PC-3 (cell line): ENCODE measurements at regions not wholly inside any gene's neighbourhood (a gene's known extent, or its start where the extent isn't known, plus 50 kb on each side); places are given as distances from the start of the nearest gene placed in this dataset.

Source experiments
- ATAC-seq: fragments of 200-7000 bp; cut with Tn5 transposase; 2 replicates; pipeline ENCODE4 v1.9.1; 2020; ENCODE audit warnings: mild to moderate bottlenecking, moderate library complexity
- BruUV-seq: library from RNA; stranded (reverse); fragments of 400-500 nt; replicated peaks from 2 replicates; lab custom pipeline; 2021; lab: Mats Ljungman, UMichigan
- CTCF ChIA-PET: fragments of 300-600 bp; sonication (Branson Sonifier 250); formaldehyde crosslinking; loops from one replicate; lab custom pipeline; 2022; ENCODE audit warnings: antibody characterized with exemption; lab: Charles Lee
- POLR2A ChIA-PET: fragments of 300-600 bp; sonication (Branson Sonifier 250); formaldehyde crosslinking; loops from one replicate; lab custom pipeline; 2022; ENCODE audit warnings: antibody characterized with exemption; ENCODE audit not compliant: unreplicated experiment; lab: Charles Lee
- DNase-seq: peaks from one replicate; pipeline ENCODE4 v3.0.0-alpha.2; 2015
- H2AFZ ChIP-seq: fragments of 300-600 bp; sonication (generic); 2 replicates; pipeline ENCODE4 v1.6.0; 2016; ENCODE audit warnings: antibody characterized with exemption, low read length
- H3F3A ChIP-seq: fragments of 300-600 bp; sonication (generic); one replicate; pipeline ENCODE4 v1.6.0; 2017; ENCODE audit warnings: antibody characterized with exemption, low read length, control low read depth, mild to moderate bottlenecking; ENCODE audit not compliant: unreplicated experiment
- H3K27ac ChIP-seq: fragments of 300-600 bp; sonication (generic); 2 replicates; pipeline ENCODE4 v1.5.1; 2016; ENCODE audit warnings: mild to moderate bottlenecking, low read length
- H3K27me3 ChIP-seq: fragments of 300-600 bp; sonication (generic); 2 replicates; pipeline ENCODE4 v1.6.1; 2016; ENCODE audit warnings: low read length, mixed read lengths
- H3K36me3 ChIP-seq: fragments of 300-600 bp; sonication (generic); 2 replicates; pipeline ENCODE4 v1.6.1; 2016; ENCODE audit warnings: low read depth, mixed run types, low read length, mixed read lengths
- H3K4me1 ChIP-seq: fragments of 300-600 bp; sonication (generic); 2 replicates; pipeline ENCODE4 v1.5.1; 2016; ENCODE audit warnings: low read length; ENCODE audit not compliant: insufficient read depth
- H3K4me2 ChIP-seq: fragments of 300-600 bp; sonication (generic); 2 replicates; pipeline ENCODE4 v1.6.0; 2016; ENCODE audit warnings: low read length
- H3K4me3 ChIP-seq: fragments of 300-600 bp; sonication (generic); 2 replicates; pipeline ENCODE4 v1.5.1; 2016; ENCODE audit warnings: mild to moderate bottlenecking, low read length, mixed read lengths
- H3K79me2 ChIP-seq: fragments of 300-600 bp; sonication (generic); 2 replicates; pipeline ENCODE4 v1.6.1; 2017; ENCODE audit warnings: low read length, mixed read lengths
- H3K9ac ChIP-seq: fragments of 300-600 bp; sonication (generic); 2 replicates; pipeline ENCODE4 v1.6.0; 2016; ENCODE audit warnings: mild to moderate bottlenecking, low read length
- H3K9me2 ChIP-seq: fragments of 300-600 bp; sonication (generic); replicated peaks from 2 replicates; pipeline ENCODE4 v1.6.1; 2016; ENCODE audit warnings: mixed run types, low read length, mixed read lengths
- H3K9me3 ChIP-seq: fragments of 300-600 bp; sonication (generic); 2 replicates; pipeline ENCODE4 v1.6.1; 2016; ENCODE audit warnings: low read length, mixed read lengths
- H4K20me1 ChIP-seq: fragments of 300-600 bp; sonication (generic); 2 replicates; pipeline ENCODE4 v1.6.1; 2016; ENCODE audit warnings: low read length, mixed read lengths
- EZH2 ChIP-seq: fragments of 300-600 bp; sonication (generic); IDR thresholded peaks from one replicate; pipeline ENCODE4 v1.6.1; 2017; ENCODE audit warnings: antibody characterized with exemption, mild to moderate bottlenecking, low read length; ENCODE audit not compliant: unreplicated experiment
- EZH2phosphoT487 ChIP-seq: fragments of 300-600 bp; sonication (generic); IDR thresholded peaks from 2 replicates; pipeline ENCODE4 v1.6.1; 2018; ENCODE audit warnings: mild to moderate bottlenecking, antibody characterized with exemption, low read length, borderline replicate concordance
- intact Hi-C: fragments of 100-400 bp; cut with micrococcal nuclease; formaldehyde crosslinking; loops from 2 replicates; pipeline ENCODE4 v1.9.0; 2023
- TF ChIP-seq, protein P1 (sequence below): fragments of 300-600 bp; sonication (generic); conservative IDR thresholded peaks from 2 replicates; pipeline ENCODE4 v1.5.1; 2017; ENCODE audit warnings: antibody characterized with exemption, low read depth, mild to moderate bottlenecking, low read length

GRCh38 chr19:23056516-23056915, 53.5 kb upstream of the ZNF728 start:
- intact Hi-C loops, result no loop called here
- Histone ChIP-seq H3K4me3 (no peak overlapping the region), H3K4me2 (no peak overlapping the region), H2AFZ (no peak overlapping the region), H3K9ac (no peak overlapping the region), H3K27me3 (no peaks in the 10 kb centered on the region), H3K79me2 (no peaks in the 10 kb centered on the region), H3K4me1 (no peaks in the 10 kb centered on the region), H3K9me2 (no peaks in the 10 kb centered on the region), H3F3A (no peaks in the 10 kb centered on the region), H3K27ac (no peak overlapping the region), H4K20me1 (no peaks in the 10 kb centered on the region), H3K36me3 (no peaks in the 10 kb centered on the region), H3K9me3 (peaks cover 4% of the 10 kb centered on the region; the same call in 1 of the 2 replicates)
- TF ChIP-seq, protein P1, sequence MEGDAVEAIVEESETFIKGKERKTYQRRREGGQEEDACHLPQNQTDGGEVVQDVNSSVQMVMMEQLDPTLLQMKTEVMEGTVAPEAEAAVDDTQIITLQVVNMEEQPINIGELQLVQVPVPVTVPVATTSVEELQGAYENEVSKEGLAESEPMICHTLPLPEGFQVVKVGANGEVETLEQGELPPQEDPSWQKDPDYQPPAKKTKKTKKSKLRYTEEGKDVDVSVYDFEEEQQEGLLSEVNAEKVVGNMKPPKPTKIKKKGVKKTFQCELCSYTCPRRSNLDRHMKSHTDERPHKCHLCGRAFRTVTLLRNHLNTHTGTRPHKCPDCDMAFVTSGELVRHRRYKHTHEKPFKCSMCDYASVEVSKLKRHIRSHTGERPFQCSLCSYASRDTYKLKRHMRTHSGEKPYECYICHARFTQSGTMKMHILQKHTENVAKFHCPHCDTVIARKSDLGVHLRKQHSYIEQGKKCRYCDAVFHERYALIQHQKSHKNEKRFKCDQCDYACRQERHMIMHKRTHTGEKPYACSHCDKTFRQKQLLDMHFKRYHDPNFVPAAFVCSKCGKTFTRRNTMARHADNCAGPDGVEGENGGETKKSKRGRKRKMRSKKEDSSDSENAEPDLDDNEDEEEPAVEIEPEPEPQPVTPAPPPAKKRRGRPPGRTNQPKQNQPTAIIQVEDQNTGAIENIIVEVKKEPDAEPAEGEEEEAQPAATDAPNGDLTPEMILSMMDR, result no peak
- TF ChIP-seq EZH2phosphoT487 (no peak), EZH2 (no peak)
- ATAC-seq (no peak), DNase-seq (no peak)
- CTCF ChIA-PET, result no interaction called here
- BruUV-seq, result no TSS peak
- POLR2A ChIA-PET, result no interaction called here

- no peaks in the 10 kb centered on the region for H3K9me2 ChIP-seq
- no TSS peak for BruUV-seq
- no peak for TF ChIP-seq EZH2
- TF ChIP-seq EZH2phosphoT487, result no peak
- TF ChIP-seq, protein P1, result no peak
Observed at GRCh38 chr19:23055946-23056345, 53.0 kb upstream of the ZNF728 start.

DNA sequence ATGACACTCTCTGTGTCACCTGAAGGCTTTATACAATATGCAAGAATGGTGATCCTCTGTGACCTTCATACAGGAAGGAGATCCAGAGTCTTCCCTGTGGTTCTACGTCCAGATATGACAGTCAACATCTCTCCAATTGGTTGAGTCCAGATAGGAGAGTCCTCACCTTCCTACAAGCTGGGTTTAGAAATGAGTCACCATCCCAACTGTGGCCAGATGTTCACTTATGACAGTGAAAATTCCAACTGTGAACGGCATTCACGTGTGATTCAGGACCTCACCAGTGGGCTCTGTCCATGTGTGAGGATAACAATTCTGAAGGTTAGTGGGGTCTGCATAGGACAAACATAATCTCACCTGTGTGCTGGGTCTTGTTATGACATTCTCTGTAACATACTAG, 52.5 kb upstream of the ZNF728 start:
- ChIA-PET POLR2A (no interaction called here), CTCF (no interaction called here)
- Histone ChIP-seq H3K9me2 (no peaks in the 10 kb centered on the region), H4K20me1 (no peaks in the 10 kb centered on the region), H3K4me2 (no peak overlapping the region), H3K9me3 (peaks cover 4% of the 10 kb centered on the region; the same call in 1 of the 2 replicates), H3F3A (no peaks in the 10 kb centered on the region), H3K27me3 (no peaks in the 10 kb centered on the region), H3K9ac (no peak overlapping the region), H2AFZ (no peak overlapping the region), H3K4me3 (no peak overlapping the region), H3K4me1 (no peaks in the 10 kb centered on the region), H3K27ac (no peak overlapping the region), H3K79me2 (no peaks in the 10 kb centered on the region), H3K36me3 (no peaks in the 10 kb centered on the region)
- no peak for TF ChIP-seq EZH2
- no peak for TF ChIP-seq EZH2phosphoT487
- TF ChIP-seq, protein P1, result no peak
- no TSS peak for BruUV-seq
- DNase-seq (no peak), ATAC-seq (no peak)
- intact Hi-C loops, result no loop called here

More at GRCh38 chr19:23055946-23056345, 53.0 kb upstream of the ZNF728 start:
- Histone ChIP-seq H3K27me3 (no peaks in the 10 kb centered on the region), H2AFZ (no peak overlapping the region), H3K79me2 (no peaks in the 10 kb centered on the region), H3K27ac (no peak overlapping the region), H3K9me3 (peaks cover 4% of the 10 kb centered on the region; the same call in 1 of the 2 replicates), H3K4me1 (no peaks in the 10 kb centered on the region), H3F3A (no peaks in the 10 kb centered on the region), H3K4me3 (no peak overlapping the region), H3K4me2 (no peak overlapping the region), H3K36me3 (no peaks in the 10 kb centered on the region), H4K20me1 (no peaks in the 10 kb centered on the region), H3K9ac (no peak overlapping the region)
- intact Hi-C loops, result no loop called here
- CTCF ChIA-PET, result no interaction called here
- peak; percentile 28 for DNase-seq
- ATAC-seq, result no peak
- POLR2A ChIA-PET, result no interaction called here
